WTC11 (cell line): ENCODE measurements at regions not wholly inside any gene's neighbourhood (a gene's known extent, or its start where the extent isn't known, plus 50 kb on each side); places are given as distances from the start of the nearest gene placed in this dataset.

Source experiments
- CTCF ChIP-seq: fragments of 200-600 bp; IDR thresholded peaks from 2 replicates; pipeline ENCODE4 v1.8.0; 2022; ENCODE audit warnings: antibody characterized with exemption
- FOXP1 ChIP-seq: sonication (generic); formaldehyde crosslinking; IDR thresholded peaks from 2 replicates; pipeline ENCODE4 v1.8.0; 2022; ENCODE audit warnings: missing genetic modification reagents, mild to moderate bottlenecking, moderate library complexity, borderline replicate concordance
- GABPB1 ChIP-seq: sonication (generic); formaldehyde crosslinking; IDR thresholded peaks from 2 replicates; pipeline ENCODE4 v1.8.1; 2023; ENCODE audit warnings: mild to moderate bottlenecking, missing genetic modification reagents
- NFYB ChIP-seq: sonication (generic); formaldehyde crosslinking; conservative IDR thresholded peaks from 2 replicates; pipeline ENCODE4 v1.8.0; 2022; ENCODE audit warnings: low read depth, missing genetic modification reagents
- SMAD3 ChIP-seq: sonication (generic); formaldehyde crosslinking; IDR thresholded peaks from 2 replicates; pipeline ENCODE4 v1.8.0; 2022; ENCODE audit warnings: missing genetic modification reagents, mild to moderate bottlenecking, borderline replicate concordance
- ZNF138 ChIP-seq: sonication (generic); formaldehyde crosslinking; conservative IDR thresholded peaks from 2 replicates; pipeline ENCODE4 v1.8.1; 2022; ENCODE audit warnings: mild to moderate bottlenecking, moderate library complexity, missing genetic modification reagents

GRCh38 chr18:26654616-26655524 is 106.5 kb upstream of the KCTD1 start:
- no peak for TF ChIP-seq CTCF
- no peak for TF ChIP-seq SMAD3 (CRISPR knock-in tag)
- no peak for TF ChIP-seq FOXP1
- TF ChIP-seq GABPB1 (CRISPR knock-in tag): no peak
- TF ChIP-seq ZNF138 (CRISPR knock-in tag): no peak
- no peak for TF ChIP-seq NFYB (CRISPR knock-in tag)
